Natural killer cell (primary cell): ENCODE measurements at regions not wholly inside any gene's neighbourhood (a gene's known extent, or its start where the extent isn't known, plus 50 kb on each side); places are given as distances from the start of the nearest gene placed in this dataset.

Source experiments
- ATAC-seq, 3 donors: fragments of 150-1000 bp in 2 of 3; fragments of 200-7000 bp in 1 of 3; cut with Tn5 transposase; 1 replicate in 1 of 3; 2 replicates in 2 of 3; pipeline ENCODE4 v1.10.0; 2021; ENCODE audit warnings: mild to moderate bottlenecking in 2 of 3, moderate library complexity in 2 of 3
- DNase-seq, 2 donors: peaks; one replicate each; pipeline versions ENCODE4 v3.0.0 to v3.0.0-alpha.2; 2013 to 2021; ENCODE audit warnings: mixed read lengths in 1 of 2
- H3K27ac ChIP-seq: one replicate; pipeline ENCODE4 v1.5.1; 2013; ENCODE audit warnings: mild to moderate bottlenecking, low read length
- H3K27me3 ChIP-seq: one replicate; pipeline ENCODE4 v1.6.1; 2013; ENCODE audit warnings: low read length; ENCODE audit not compliant: control insufficient read depth, insufficient read depth
- H3K36me3 ChIP-seq: one replicate; pipeline ENCODE4 v1.6.1; 2013; ENCODE audit warnings: low read length; ENCODE audit not compliant: control insufficient read depth, insufficient read depth
- H3K4me1 ChIP-seq: one replicate; pipeline ENCODE4 v1.6.1; 2013; ENCODE audit warnings: low read length; ENCODE audit not compliant: control insufficient read depth, insufficient read depth
- H3K4me3 ChIP-seq: one replicate; pipeline ENCODE4 v1.5.1; 2013; ENCODE audit warnings: low read length
- H3K9me3 ChIP-seq: one replicate; pipeline ENCODE4 v1.6.1; 2013; ENCODE audit warnings: low read length; ENCODE audit not compliant: control insufficient read depth, insufficient read depth
- H3K27ac Mint-ChIP-seq, 2 donors: one replicate each; pipeline ENCODE4 v1.8.0; 2022; ENCODE audit warnings: mild to moderate bottlenecking in 2 of 2, mixed read lengths in 2 of 2, moderate library complexity in 1 of 2
- H3K27me3 Mint-ChIP-seq, 2 donors: one replicate each; pipeline ENCODE4 v1.8.0; 2022; ENCODE audit warnings: low read depth in 2 of 2, mixed read lengths in 2 of 2
- H3K36me3 Mint-ChIP-seq: one replicate; pipeline ENCODE4 v1.8.0; 2022; ENCODE audit warnings: mixed read lengths
- H3K4me1 Mint-ChIP-seq, 2 donors: one replicate each; pipeline ENCODE4 v1.8.0; 2022; ENCODE audit warnings: mixed read lengths in 2 of 2
- H3K4me3 Mint-ChIP-seq: one replicate; pipeline ENCODE4 v1.8.0; 2022; ENCODE audit warnings: mild to moderate bottlenecking, moderate library complexity, mixed read lengths
- H3K9me3 Mint-ChIP-seq, 2 donors: one replicate each; pipeline ENCODE4 v1.8.0; 2022; ENCODE audit warnings: mixed read lengths in 2 of 2
- CTCF ChIP-seq: fragments of 200-600 bp; IDR thresholded peaks from one replicate; pipeline ENCODE4 v1.8.0; 2022; ENCODE audit warnings: antibody characterized with exemption
- WGBS: methylation state at CpG from one replicate; pipeline ENCODE4 v1.1.7; 2013; ENCODE audit warnings: missing lambda C conversion rate; ENCODE audit not compliant: insufficient coverage; 5-methylcytosine and 5-hydroxymethylcytosine counted together
- intact Hi-C: fragments of 100-400 bp; cut with micrococcal nuclease; formaldehyde crosslinking; loops from one replicate; pipeline ENCODE4 v1.14.2; 2022

DNA sequence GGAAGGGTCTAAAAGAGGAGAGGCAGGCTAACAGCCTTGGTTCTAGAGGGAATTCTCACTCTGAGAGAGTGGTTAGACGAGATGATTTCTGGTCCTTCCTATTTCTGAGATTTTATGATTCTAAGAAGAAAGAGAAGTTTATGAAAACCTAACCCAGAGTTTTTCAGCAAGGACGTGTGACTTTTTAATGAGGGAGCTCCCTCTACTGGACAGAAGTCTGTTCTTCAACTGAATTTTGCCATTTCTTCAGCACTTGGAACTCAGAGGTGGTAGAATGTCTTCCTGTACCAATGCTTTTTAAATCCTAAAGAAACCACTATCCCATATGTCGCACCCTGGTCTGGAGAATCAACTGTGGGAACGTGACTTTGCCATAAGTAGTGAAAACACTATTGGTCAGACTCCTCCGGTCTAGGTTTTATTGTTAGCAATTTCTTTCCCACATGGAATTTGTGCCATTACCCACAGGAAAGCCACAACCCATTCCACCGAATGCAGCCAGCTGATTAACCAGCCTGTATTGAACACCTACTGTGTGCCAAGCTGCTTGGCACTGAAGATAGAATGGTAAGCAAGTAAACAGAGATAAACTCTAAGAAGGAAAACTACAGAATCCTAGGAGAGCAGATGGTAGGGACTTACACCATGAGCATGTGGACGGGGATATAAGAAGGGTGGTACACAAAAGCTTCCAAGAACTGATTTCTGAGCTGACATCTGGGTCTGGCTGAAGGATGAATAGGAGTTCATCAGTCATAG is 199.5 kb upstream of the LMCD1 start:
- peak; percentile 68 for TF ChIP-seq CTCF
- no peak overlapping the region for H3K27ac Mint-ChIP-seq
- ATAC-seq (peak in 2 of 3 donors; percentile 59 to 75), DNase-seq (peak in 1 of 2 donors; percentile 66)
- H3K36me3 Mint-ChIP-seq = no peaks in the 10 kb centered on the region
- Histone ChIP-seq H3K4me3 (no peak overlapping the region), H3K4me1 (no peaks in the 10 kb centered on the region), H3K36me3 (no peaks in the 10 kb centered on the region), H3K9me3 (no peaks in the 10 kb centered on the region), H3K27ac (no peak overlapping the region), H3K27me3 (no peaks in the 10 kb centered on the region)
- intact Hi-C loops = loop anchor here (5.0 kb wide), 1 partner anchor 1015 kb away; no protein-coding TSS in a partner anchor
- H3K9me3 Mint-ChIP-seq = no peaks in the 10 kb centered on the region
- H3K4me3 Mint-ChIP-seq = no peak overlapping the region
- 18% methylated on average over 7 of the region's 7 CpGs for WGBS
- H3K27me3 Mint-ChIP-seq = peaks cover 0 to 6% of the 10 kb centered on the region in 2 donors
- peaks cover 9 to 11% of the 10 kb centered on the region in 2 donors for H3K4me1 Mint-ChIP-seq

DNA sequence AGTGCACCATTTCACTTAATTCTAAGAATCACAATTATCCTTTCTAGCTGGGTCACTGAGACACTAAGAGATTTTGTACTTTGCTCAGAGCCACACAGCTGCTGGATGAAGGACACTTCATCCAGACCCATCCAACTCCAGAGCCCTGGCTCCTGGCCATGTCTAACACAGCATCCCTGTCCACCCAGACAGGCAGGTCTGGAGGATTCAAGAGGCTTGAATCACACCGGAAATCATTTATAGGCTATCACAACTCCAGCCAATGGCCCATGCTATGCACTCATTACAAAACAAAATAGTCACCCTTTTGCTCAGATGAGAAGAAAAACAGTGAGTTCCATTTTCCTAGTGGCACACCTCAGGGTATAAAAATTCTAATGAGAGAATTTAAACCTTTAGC is 198.2 kb upstream of the LMCD1 start:
- ATAC-seq (no peak), DNase-seq (no peak)
- Histone ChIP-seq H3K4me3 (no peak overlapping the region), H3K27ac (no peak overlapping the region), H3K36me3 (no peaks in the 10 kb centered on the region), H3K27me3 (no peaks in the 10 kb centered on the region), H3K9me3 (no peaks in the 10 kb centered on the region), H3K4me1 (no peaks in the 10 kb centered on the region)
- no peak overlapping the region for H3K27ac Mint-ChIP-seq
- no peak for TF ChIP-seq CTCF
- H3K4me3 Mint-ChIP-seq = no peak overlapping the region
- H3K4me1 Mint-ChIP-seq = peaks cover 9 to 11% of the 10 kb centered on the region in 2 donors
- H3K9me3 Mint-ChIP-seq = no peaks in the 10 kb centered on the region
- H3K36me3 Mint-ChIP-seq = no peaks in the 10 kb centered on the region
- peaks cover 0 to 2% of the 10 kb centered on the region in 2 donors for H3K27me3 Mint-ChIP-seq
- intact Hi-C loops = loop anchor here (5.0 kb wide), 1 partner anchor 1016 kb away; no protein-coding TSS in a partner anchor
- 80% methylated on average over 1 of the region's 1 CpG for WGBS

GRCh38 chr3:8305371-8305770 is 196.3 kb upstream of the LMCD1 start:
- intact Hi-C loops = no loop called here
- Histone ChIP-seq H3K4me3 (no peak overlapping the region), H3K27me3 (no peaks in the 10 kb centered on the region), H3K4me1 (no peaks in the 10 kb centered on the region), H3K36me3 (no peaks in the 10 kb centered on the region), H3K27ac (no peak overlapping the region), H3K9me3 (no peaks in the 10 kb centered on the region)
- Mint-ChIP-seq H3K4me1 (peaks cover 9 to 11% of the 10 kb centered on the region in 2 donors), H3K36me3 (no peaks in the 10 kb centered on the region), H3K27ac (no peak overlapping the region), H3K4me3 (no peak overlapping the region), H3K9me3 (no peaks in the 10 kb centered on the region), H3K27me3 (no peaks in the 10 kb centered on the region)
- no peak for DNase-seq
- WGBS = 95% methylated on average over 1 of the region's 1 CpG
- ATAC-seq = no peak
- no peak for TF ChIP-seq CTCF
